GM12873 (cell line): ENCODE measurements at regions not wholly inside any gene's neighbourhood (a gene's known extent, or its start where the extent isn't known, plus 50 kb on each side); places are given as distances from the start of the nearest gene placed in this dataset.

Source experiments
- TF ChIP-seq, protein P1 (sequence below): IDR thresholded peaks from 2 replicates; pipeline ENCODE4 v1.5.1; 2012; ENCODE audit warnings: low read depth, mild to moderate bottlenecking, moderate library complexity, low read length, control low read depth; ENCODE audit not compliant: insufficient read depth; ENCODE audit errors: missing control alignments

DNA sequence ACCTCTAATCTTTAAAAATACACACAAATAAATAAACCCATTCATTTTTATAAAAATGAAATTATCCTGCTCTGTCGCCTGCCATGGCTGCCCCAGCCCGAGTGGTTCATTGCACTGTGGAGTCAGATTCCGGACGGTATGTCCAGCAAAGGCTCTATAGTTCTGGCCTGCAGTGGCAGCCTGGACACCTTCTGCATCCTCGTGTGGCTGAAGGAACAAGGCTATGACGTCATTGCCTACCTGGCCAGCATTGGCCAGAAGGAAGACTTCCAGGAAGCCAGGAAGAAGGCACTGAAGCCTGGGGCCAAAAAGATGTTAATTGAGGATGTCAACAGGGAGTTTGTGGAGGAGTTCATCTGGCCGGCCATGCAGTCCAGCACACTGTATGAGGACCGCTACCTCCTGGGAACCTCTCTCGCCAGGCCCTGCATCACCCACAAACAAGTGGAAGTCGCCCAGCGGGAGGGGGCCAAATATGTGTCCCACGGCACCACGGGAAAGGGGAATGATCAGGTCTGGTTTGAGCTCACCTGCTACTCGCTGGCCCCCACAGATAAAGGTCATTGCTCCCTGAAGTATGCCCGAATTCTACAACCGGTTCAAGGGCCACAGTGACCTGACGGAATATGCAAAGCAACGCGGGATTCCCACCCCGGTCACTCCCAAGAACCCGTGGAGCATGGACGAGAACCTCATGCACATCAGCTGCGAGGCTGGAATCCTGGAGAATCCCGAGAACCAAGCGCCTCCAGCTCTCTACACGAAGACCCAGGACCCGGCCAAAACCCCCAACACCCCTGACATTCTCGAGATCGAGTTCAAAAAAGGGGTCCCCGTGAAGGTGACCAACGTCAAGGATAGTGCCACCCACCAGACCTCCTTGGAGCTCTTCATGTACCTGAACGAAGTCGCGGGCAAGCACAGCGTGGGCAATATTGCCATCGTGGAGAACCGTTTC, 158.2 kb upstream of the GUCY1A2 start:
- TF ChIP-seq, protein P1, sequence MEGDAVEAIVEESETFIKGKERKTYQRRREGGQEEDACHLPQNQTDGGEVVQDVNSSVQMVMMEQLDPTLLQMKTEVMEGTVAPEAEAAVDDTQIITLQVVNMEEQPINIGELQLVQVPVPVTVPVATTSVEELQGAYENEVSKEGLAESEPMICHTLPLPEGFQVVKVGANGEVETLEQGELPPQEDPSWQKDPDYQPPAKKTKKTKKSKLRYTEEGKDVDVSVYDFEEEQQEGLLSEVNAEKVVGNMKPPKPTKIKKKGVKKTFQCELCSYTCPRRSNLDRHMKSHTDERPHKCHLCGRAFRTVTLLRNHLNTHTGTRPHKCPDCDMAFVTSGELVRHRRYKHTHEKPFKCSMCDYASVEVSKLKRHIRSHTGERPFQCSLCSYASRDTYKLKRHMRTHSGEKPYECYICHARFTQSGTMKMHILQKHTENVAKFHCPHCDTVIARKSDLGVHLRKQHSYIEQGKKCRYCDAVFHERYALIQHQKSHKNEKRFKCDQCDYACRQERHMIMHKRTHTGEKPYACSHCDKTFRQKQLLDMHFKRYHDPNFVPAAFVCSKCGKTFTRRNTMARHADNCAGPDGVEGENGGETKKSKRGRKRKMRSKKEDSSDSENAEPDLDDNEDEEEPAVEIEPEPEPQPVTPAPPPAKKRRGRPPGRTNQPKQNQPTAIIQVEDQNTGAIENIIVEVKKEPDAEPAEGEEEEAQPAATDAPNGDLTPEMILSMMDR: no peak

DNA sequence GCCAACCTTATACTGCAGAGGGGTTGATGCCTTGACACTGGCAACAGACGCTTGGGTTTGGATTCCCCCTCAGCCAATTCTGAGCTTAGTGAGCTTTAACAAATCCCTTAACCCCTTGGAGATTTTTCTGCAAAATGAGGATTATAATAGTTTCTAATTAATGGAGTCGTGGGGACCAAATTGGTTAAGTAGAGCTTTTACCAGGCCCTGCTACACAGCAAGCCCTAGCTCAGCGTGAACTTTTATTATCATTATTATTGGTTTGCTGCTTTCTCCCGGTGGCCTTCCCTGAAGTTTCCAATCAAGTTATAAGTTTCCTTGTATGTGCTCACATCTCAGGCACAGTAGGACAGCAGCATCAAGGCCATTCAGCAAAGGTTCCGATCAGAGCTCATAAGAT, 156.6 kb upstream of the GUCY1A2 start:
- TF ChIP-seq, protein P1: no peak

DNA sequence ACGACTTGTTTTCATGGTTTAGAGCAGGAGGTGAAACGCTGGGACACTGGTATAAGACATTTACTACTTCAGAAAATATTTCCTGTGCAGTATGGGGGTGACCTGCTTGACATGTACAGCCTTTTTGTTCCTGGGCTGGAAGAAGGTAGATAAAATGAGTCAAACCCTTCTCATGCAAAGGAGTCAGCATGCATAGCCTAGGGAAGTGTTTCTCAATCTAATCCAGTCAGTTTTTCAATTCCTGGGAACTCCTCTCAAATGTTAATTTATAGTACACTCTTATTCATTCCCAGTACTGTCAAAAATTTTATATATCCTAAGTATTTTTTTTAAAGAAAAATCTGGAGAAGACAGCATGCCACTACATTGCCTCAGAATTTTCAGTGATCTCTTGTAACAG, 154.7 kb upstream of the GUCY1A2 start:
- TF ChIP-seq, protein P1: no peak

DNA sequence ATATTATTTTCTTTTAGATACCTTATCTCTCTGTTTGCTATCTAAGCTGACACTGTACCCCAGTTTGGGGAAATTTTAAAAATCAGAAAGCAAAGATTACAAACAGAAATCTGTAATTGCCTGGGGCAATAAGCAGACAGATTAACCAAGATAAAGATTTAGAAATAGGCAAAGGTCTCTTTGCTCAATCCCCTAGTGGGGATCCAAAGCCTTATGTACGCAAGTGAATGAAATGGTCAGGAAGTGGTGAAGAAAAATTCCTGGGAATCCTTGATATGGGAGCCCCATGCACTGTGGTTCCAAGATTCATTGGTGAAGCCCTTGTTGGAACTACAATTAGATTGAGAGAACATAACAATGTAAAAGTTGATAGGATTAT, 139.5 kb upstream of the GUCY1A2 start:
- TF ChIP-seq, protein P1: no peak

DNA sequence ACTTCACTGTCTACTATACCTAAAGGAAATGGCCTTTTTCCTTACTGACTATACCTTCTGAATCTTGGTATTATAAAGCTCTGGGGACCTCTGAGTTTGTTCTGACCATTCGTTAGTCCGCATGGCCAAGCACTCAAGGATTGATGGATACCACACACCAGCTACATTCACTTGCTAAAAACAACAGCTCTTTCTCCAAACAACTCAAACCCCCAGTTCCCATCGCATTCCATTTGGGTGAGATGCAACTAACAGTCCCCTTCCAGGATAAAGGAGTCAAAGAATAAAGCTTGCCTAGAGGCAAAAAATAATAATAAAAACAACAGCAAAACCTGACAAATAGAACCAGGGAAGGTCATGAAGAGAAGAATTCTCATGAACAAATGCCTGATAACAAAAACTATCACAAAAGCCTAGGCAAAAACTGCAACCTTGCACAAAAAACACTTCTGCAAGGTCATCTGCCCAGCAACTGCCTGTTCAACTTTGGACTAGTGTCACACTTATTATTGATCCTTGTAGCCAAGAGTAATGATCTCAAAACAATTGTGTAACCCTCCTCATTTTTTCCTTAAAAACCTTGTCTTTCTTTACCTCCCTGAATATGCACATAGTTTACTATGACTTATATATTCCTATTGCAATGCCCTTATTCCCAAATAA, 139.0 kb upstream of the GUCY1A2 start:
- TF ChIP-seq, protein P1: no peak

DNA sequence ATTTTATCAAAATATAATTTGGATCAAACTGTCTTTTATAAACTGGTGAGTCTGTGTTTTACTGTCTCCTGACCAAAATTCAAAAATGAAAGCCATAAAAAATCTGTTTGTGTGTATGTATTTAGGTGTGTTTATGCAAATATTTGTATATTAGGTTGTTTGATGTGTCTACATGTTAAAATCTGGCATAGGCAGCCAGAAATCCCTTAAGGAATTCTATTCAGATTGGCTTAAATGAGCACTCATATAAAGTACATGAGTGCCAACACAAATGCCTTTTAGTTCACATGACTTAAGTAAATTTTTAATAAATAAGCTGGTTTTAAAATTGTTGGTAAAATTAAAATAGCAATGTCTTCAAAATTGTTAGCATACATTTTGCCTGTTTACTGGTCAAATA, 133.3 kb upstream of the GUCY1A2 start:
- TF ChIP-seq, protein P1: no peak

DNA sequence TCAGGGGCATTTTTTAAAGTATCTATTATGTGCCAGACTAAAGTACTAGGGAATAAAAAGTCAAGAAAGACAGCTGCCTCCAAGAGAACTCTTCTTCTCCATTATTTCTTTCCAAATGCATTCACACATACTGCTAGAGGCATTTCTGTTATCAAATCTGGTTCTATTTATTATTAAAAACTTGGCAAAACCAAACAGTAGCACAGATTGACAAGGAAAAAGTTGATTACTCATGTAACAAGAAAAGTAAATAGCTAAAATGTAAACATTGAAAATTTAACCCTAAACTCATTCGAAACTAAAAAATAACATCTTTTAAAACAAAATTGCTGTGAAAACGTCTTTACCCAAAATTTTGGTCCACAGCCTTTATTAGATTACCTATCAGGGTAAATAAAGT, 132.9 kb upstream of the GUCY1A2 start:
- TF ChIP-seq, protein P1: no peak
